ENCODE measurements at regions not wholly inside any gene's neighbourhood (a gene's known extent, or its start where the extent isn't known, plus 50 kb on each side); places are given as distances from the start of the nearest gene placed in this dataset.

- TF ChIP-seq TAF1 (IDR thresholded peaks at IDR 0.05; ENCODE audit: low read depth) (no peak), RAD21 (conservative IDR thresholded peaks at IDR 0.05) (no peak), MXI1 (conservative IDR thresholded peaks at IDR 0.05; ENCODE audit: poor library complexity, severe bottlenecking) (no peak), EP300 (conservative IDR thresholded peaks at IDR 0.05; ENCODE audit: poor library complexity, severe bottlenecking) (no peak), SMC3 (conservative IDR thresholded peaks at IDR 0.05; ENCODE audit: poor library complexity) (no peak), REST (IDR thresholded peaks at IDR 0.05; ENCODE audit: borderline replicate concordance) (no peak), EZH2 (IDR thresholded peaks at IDR 0.05; ENCODE audit: borderline replicate concordance, insufficient read depth, low read length, poor library complexity, severe bottlenecking) (no peak), CTCF (IDR thresholded peaks at IDR 0.05; ENCODE audit: poor library complexity, severe bottlenecking) (no peak), POLR2AphosphoS5 (IDR thresholded peaks at IDR 0.05) (no peak)
- no peak overlapping the region for H2AFZ ChIP-seq (ENCODE audit: low read depth, low read length)
Measured at GRCh38 chr14:104316121-104316722, 177.8 kb downstream of the KIF26A start.

GRCh38 chr14:104316723-104317491 lies 178.5 kb downstream of the KIF26A start:
- Histone ChIP-seq H3K4me2 (ENCODE audit: low read length) (no peak overlapping the region), H3K4me3 (ENCODE audit: low read length) (no peak overlapping the region), H3K9ac (ENCODE audit: low read length) (no peak overlapping the region), H3F3A (ENCODE audit: insufficient read depth, low read length, poor library complexity, severe bottlenecking) (no peaks in the 10 kb centered on the region), H3K27me3 (ENCODE audit: insufficient read depth, low read depth, low read length) (no peaks in the 10 kb centered on the region), H2AFZ (ENCODE audit: low read depth, low read length) (no peak overlapping the region), H3K36me3 (ENCODE audit: insufficient read depth, low read length) (no peaks in the 10 kb centered on the region), H3K9me2 (ENCODE audit: insufficient read depth, low read length) (no peaks in the 10 kb centered on the region), H4K20me1 (ENCODE audit: insufficient read depth) (no peaks in the 10 kb centered on the region), H3K79me2 (replicated peaks; ENCODE audit: insufficient read depth, low read length) (no peaks in the 10 kb centered on the region), H3K27ac (ENCODE audit: low read length) (no peak overlapping the region), H3K9me3 (ENCODE audit: low read length) (no peaks in the 10 kb centered on the region)
- TF ChIP-seq POLR2AphosphoS5 (IDR thresholded peaks at IDR 0.05) (no peak), EZH2 (IDR thresholded peaks at IDR 0.05; ENCODE audit: borderline replicate concordance, insufficient read depth, low read length, poor library complexity, severe bottlenecking) (no peak), EP300 (conservative IDR thresholded peaks at IDR 0.05; ENCODE audit: poor library complexity, severe bottlenecking) (no peak), SMC3 (conservative IDR thresholded peaks at IDR 0.05; ENCODE audit: poor library complexity) (no peak), REST (IDR thresholded peaks at IDR 0.05; ENCODE audit: borderline replicate concordance) (no peak), CTCF (IDR thresholded peaks at IDR 0.05; ENCODE audit: poor library complexity, severe bottlenecking) (no peak), RAD21 (conservative IDR thresholded peaks at IDR 0.05) (no peak), MXI1 (conservative IDR thresholded peaks at IDR 0.05; ENCODE audit: poor library complexity, severe bottlenecking) (no peak)

More at GRCh38 chr14:104316121-104316722, 177.8 kb downstream of the KIF26A start:
- Histone ChIP-seq H3F3A (ENCODE audit: insufficient read depth, low read length, poor library complexity, severe bottlenecking) (no peaks in the 10 kb centered on the region), H3K9ac (ENCODE audit: low read length) (no peak overlapping the region), H3K4me2 (ENCODE audit: low read length) (no peak overlapping the region), H3K79me2 (replicated peaks; ENCODE audit: insufficient read depth, low read length) (no peaks in the 10 kb centered on the region), H3K4me3 (ENCODE audit: low read length) (no peak overlapping the region), H3K9me2 (ENCODE audit: insufficient read depth, low read length) (no peaks in the 10 kb centered on the region), H4K20me1 (ENCODE audit: insufficient read depth) (no peaks in the 10 kb centered on the region), H3K36me3 (ENCODE audit: insufficient read depth, low read length) (no peaks in the 10 kb centered on the region), H3K9me3 (ENCODE audit: low read length) (no peaks in the 10 kb centered on the region), H3K27me3 (ENCODE audit: insufficient read depth, low read depth, low read length) (no peaks in the 10 kb centered on the region), H3K27ac (ENCODE audit: low read length) (no peak overlapping the region)
